ENCODE measurements at regions not wholly inside any gene's neighbourhood (a gene's known extent, or its start where the extent isn't known, plus 50 kb on each side); places are given as distances from the start of the nearest gene placed in this dataset.
"Not testable (repeated sequence)": the region's sequence is repeated elsewhere in the genome, so short reads cannot be mapped to it uniquely, and the experiment has no call there.

GRCh38 chr3:89740080-89740880 is 632.9 kb downstream of the EPHA3 start:
- Histone ChIP-seq H3K4me2 (no peak overlapping the region), H4K20me1 (ENCODE audit: insufficient read depth) (no peaks in the 10 kb centered on the region), H3K79me2 (ENCODE audit: insufficient read depth, low read depth) (no peaks in the 10 kb centered on the region), H3K4me3 (IDR thresholded peaks at IDR 0.05; ENCODE audit: insufficient read depth, low read depth, low read length) (no peak overlapping the region), H3K36me3 (ENCODE audit: insufficient read depth) (no peaks in the 10 kb centered on the region), H3K9ac (no peak overlapping the region), H3K27ac (no peak overlapping the region), H3K27me3 (ENCODE audit: insufficient read depth, low read depth) (no peaks in the 10 kb centered on the region), H3K4me1 (ENCODE audit: low read depth, poor library complexity, severe bottlenecking) (no peaks in the 10 kb centered on the region), H2AFZ (ENCODE audit: low read depth) (no peak overlapping the region)
- TF ChIP-seq CTCF (conservative IDR thresholded peaks at IDR 0.05; ENCODE audit: low read depth, low read length): no peak

- no peaks in the 10 kb centered on the region for H3K79me2 ChIP-seq (ENCODE audit: insufficient read depth, low read depth)
Observed at GRCh38 chr3:89740881-89741177, 633.4 kb downstream of the EPHA3 start.

GRCh38 chr3:89742546-89742945 is 635.1 kb downstream of the EPHA3 start:
- Histone ChIP-seq H3K9ac (no peak overlapping the region), H3K4me2 (no peak overlapping the region), H3K27me3 (ENCODE audit: insufficient read depth, low read depth) (no peaks in the 10 kb centered on the region), H3K79me2 (ENCODE audit: insufficient read depth, low read depth) (no peaks in the 10 kb centered on the region), H2AFZ (ENCODE audit: low read depth) (no peak overlapping the region), H3K36me3 (ENCODE audit: insufficient read depth) (no peaks in the 10 kb centered on the region), H3K4me3 (IDR thresholded peaks at IDR 0.05; ENCODE audit: insufficient read depth, low read depth, low read length) (no peak overlapping the region), H3K27ac (no peak overlapping the region), H3K4me1 (ENCODE audit: low read depth, poor library complexity, severe bottlenecking) (no peaks in the 10 kb centered on the region), H4K20me1 (ENCODE audit: insufficient read depth) (no peaks in the 10 kb centered on the region)
- no peak for TF ChIP-seq CTCF (conservative IDR thresholded peaks at IDR 0.05; ENCODE audit: low read depth, low read length)

More at GRCh38 chr3:89740881-89741177, 633.4 kb downstream of the EPHA3 start:
- H3K4me1 ChIP-seq (ENCODE audit: low read depth, poor library complexity, severe bottlenecking): no peaks in the 10 kb centered on the region
- no peak overlapping the region for H3K9ac ChIP-seq
- H2AFZ ChIP-seq (ENCODE audit: low read depth): no peak overlapping the region
- no peak overlapping the region for H3K4me2 ChIP-seq
- no peaks in the 10 kb centered on the region for H3K36me3 ChIP-seq (ENCODE audit: insufficient read depth)
- TF ChIP-seq CTCF (conservative IDR thresholded peaks at IDR 0.05; ENCODE audit: low read depth, low read length): no peak
- no peaks in the 10 kb centered on the region for H3K27me3 ChIP-seq (ENCODE audit: insufficient read depth, low read depth)
- H4K20me1 ChIP-seq (ENCODE audit: insufficient read depth): no peaks in the 10 kb centered on the region
- H3K4me3 ChIP-seq (IDR thresholded peaks at IDR 0.05; ENCODE audit: insufficient read depth, low read depth, low read length): no peak overlapping the region
- no peak overlapping the region for H3K27ac ChIP-seq

GRCh38 chr3:89747541-89748278 is 640.3 kb downstream of the EPHA3 start:
- not testable (repeated sequence) for H3K4me3 ChIP-seq (IDR thresholded peaks at IDR 0.05; ENCODE audit: insufficient read depth, low read depth, low read length)
- H2AFZ ChIP-seq (ENCODE audit: low read depth): peak overlapping the region; percentile 35; the same call in 1 of the 2 replicates

GRCh38 chr3:89762405-89762804 is 655.0 kb downstream of the EPHA3 start:
- Histone ChIP-seq H3K27ac (no peak overlapping the region), H3K9ac (no peak overlapping the region), H4K20me1 (ENCODE audit: insufficient read depth) (no peaks in the 10 kb centered on the region), H3K4me3 (IDR thresholded peaks at IDR 0.05; ENCODE audit: insufficient read depth, low read depth, low read length) (no peak overlapping the region), H3K4me1 (ENCODE audit: low read depth, poor library complexity, severe bottlenecking) (no peaks in the 10 kb centered on the region), H3K79me2 (ENCODE audit: insufficient read depth, low read depth) (no peaks in the 10 kb centered on the region), H3K36me3 (ENCODE audit: insufficient read depth) (no peaks in the 10 kb centered on the region), H2AFZ (ENCODE audit: low read depth) (no peak overlapping the region), H3K27me3 (ENCODE audit: insufficient read depth, low read depth) (no peaks in the 10 kb centered on the region), H3K4me2 (no peak overlapping the region)
- no peak for TF ChIP-seq CTCF (conservative IDR thresholded peaks at IDR 0.05; ENCODE audit: low read depth, low read length)

More at GRCh38 chr3:89747541-89748278, 640.3 kb downstream of the EPHA3 start:
- Histone ChIP-seq H3K9ac (peak overlapping the region; percentile 51), H3K27ac (peak overlapping the region; percentile 66), H3K4me2 (peak overlapping the region; percentile 6; the same call in 1 of the 2 replicates)
- not testable (repeated sequence) for H4K20me1 ChIP-seq (ENCODE audit: insufficient read depth); H3K4me1 ChIP-seq (ENCODE audit: low read depth, poor library complexity, severe bottlenecking); H3K79me2 ChIP-seq (ENCODE audit: insufficient read depth, low read depth); H3K36me3 ChIP-seq (ENCODE audit: insufficient read depth); H3K27me3 ChIP-seq (ENCODE audit: insufficient read depth, low read depth)

All from KMS-11 (cell line).